LNCAP (cell line): ENCODE measurements at regions not wholly inside any gene's neighbourhood (a gene's known extent, or its start where the extent isn't known, plus 50 kb on each side); places are given as distances from the start of the nearest gene placed in this dataset.

ENCODE experiments used
- TF ChIP-seq, protein P1 (sequence below): fragments of 450-650 bp; IDR thresholded peaks from 2 replicates; pipeline ENCODE4 v1.5.1; 2017; ENCODE audit warnings: mild to moderate bottlenecking

DNA sequence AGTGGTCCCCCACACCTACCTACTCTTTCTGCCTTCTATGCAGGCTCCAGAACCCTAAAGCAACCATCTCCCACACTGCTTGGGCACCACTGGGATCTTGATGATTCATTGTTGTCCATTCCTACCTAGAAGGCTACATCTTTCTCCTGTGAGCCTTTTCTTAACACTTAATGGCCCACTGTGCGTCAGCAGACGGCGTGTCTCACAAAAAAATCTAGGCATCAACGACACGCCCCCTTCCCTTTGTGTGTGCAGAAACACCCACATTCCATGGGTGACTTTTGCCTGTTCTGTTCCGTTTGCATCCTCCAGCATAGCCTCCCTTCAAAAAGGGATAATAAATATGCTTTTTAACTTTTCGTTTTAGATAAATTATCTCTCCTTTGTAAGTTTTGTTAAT, 99.7 kb upstream of the CYRIA start:
- TF ChIP-seq, protein P1, sequence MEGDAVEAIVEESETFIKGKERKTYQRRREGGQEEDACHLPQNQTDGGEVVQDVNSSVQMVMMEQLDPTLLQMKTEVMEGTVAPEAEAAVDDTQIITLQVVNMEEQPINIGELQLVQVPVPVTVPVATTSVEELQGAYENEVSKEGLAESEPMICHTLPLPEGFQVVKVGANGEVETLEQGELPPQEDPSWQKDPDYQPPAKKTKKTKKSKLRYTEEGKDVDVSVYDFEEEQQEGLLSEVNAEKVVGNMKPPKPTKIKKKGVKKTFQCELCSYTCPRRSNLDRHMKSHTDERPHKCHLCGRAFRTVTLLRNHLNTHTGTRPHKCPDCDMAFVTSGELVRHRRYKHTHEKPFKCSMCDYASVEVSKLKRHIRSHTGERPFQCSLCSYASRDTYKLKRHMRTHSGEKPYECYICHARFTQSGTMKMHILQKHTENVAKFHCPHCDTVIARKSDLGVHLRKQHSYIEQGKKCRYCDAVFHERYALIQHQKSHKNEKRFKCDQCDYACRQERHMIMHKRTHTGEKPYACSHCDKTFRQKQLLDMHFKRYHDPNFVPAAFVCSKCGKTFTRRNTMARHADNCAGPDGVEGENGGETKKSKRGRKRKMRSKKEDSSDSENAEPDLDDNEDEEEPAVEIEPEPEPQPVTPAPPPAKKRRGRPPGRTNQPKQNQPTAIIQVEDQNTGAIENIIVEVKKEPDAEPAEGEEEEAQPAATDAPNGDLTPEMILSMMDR: no peak

DNA sequence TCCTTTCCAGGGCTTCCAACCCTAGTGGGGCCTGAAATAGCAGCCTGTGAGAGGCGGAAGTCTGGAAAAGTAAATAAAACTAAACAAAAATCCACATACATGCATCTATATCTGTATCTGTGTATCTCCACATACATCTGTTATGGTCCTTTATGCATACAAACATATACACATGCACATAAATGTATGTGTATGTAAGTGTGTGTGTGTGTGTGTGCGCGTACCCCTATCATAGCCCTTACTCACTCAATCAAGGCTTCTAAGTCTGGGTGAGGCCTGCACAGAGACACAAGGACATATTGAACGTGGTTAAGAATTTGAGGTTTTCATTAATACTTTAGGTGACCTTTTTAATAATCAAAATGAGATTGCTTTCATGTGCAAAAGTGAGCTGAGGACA, 98.9 kb upstream of the CYRIA start:
- TF ChIP-seq, protein P1: no peak

DNA sequence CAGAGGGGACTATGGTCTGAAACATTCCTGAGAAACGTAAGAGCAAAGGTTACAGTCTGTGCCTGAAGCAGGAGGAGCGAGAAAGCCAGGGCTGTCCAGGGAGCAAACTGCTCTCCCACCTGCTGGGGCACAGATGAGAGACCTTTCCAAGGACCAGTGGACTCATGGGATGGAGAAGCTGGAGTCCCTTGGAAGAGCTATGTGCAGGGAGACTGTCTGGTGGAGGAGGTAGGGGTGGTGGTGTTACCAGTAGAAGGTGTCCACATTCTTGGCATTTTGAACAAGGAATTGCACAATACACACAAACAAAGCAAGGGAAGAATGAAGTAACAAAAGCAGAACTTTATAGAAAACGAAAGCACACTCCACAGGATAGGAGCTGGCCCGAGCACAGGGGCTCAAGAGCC, 97.9 kb upstream of the CYRIA start:
- TF ChIP-seq, protein P1: no peak

DNA sequence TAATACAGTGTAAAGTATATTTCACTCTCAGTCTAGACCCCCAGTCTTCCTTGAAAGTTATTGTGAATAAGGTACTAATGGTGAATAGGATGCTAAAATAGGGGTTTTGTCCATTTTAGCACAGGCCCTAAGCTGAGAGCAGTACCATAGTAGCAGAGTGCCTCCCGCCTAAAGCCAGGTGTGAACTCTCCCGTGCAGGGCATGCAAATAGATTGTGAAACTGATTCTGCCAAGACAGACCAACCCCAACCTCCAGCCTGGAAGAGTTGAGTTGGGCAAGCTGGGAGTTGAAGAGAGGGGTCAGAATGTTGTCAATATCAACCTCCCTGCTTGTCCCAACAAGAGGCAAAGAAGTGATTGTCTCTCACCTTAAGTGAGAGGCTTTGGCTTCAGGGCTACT, 97.4 kb upstream of the CYRIA start:
- TF ChIP-seq, protein P1: no peak

DNA sequence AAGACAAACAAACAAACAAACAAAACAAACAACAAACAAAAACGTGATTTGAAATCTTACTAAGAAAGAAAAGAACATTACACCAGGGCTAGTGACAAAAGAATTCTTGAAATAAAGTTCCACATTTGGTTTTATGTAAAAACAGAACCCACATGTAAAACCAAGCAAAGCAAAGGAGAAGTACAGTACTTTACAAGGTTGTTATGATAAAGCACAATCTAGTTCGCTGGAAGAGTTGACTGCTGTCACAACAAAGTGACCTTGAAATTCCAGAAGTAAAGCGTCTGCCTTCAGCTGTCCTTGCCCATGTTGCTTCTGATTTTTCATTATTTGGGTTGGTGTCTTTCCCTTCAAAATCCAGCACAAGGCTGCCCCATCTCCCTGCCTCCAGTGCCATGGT, 94.8 kb upstream of the CYRIA start:
- TF ChIP-seq, protein P1: no peak

DNA sequence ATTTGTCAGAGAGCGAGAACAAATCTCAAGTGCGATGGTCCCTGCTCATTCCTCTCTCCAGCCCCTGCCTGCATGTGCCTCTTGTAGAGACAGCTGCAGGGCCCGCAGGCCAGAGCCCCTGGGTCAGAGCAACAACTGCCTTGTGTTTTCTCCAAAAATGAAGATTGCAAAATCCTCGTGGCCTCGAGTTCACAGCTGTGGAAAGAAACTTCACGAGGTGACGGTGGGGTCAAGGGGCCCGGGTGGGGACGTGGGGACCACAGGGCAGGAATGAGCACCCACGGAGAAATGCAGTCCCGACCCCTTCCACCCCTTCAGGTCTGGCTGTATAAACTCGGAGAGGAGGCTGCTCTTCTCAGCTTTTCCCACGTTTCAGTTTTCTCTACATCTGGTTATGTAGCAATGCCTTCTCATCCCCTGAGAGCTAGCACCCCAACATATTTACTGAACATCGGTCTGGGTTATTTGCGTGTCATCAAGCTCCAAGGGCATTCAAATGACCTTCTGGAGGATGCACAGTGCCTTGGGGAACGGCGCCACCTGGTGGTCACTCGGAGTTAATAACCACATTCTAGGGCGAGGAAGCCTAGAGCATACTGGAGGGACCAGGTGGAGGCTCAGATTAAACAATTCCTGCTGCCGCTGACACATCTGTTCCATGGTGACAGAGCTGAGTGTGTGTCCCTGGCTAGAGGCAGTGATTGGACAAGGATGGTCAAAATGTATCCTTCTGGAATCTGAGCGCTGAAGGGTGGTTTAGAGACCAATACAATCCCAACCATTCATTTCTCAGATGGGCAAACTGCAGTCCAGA, 91.4 kb upstream of the CYRIA start:
- TF ChIP-seq, protein P1: peak; percentile 65

DNA sequence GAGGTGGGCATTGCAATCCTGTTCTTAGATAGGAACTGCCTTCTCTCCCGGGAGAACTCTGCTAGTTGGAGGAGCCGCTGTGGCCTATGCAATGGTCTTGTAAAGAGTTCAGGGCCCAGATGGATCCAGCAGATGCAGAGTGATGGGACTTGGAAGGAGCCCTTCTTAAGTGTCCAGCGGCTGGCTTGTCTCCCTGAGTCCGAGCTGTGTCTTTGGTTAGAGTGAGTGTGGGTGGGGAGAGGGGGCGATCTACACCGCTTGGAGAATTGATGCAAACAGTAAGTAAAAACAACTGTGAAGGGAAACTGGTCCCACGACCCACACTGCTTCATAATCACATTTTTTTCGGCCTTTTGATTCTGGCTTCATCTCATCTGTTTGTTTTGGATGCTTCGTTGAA, 89.8 kb upstream of the CYRIA start:
- TF ChIP-seq, protein P1: no peak
